RCC 7860 (cell line): ENCODE measurements at regions not wholly inside any gene's neighbourhood (a gene's known extent, or its start where the extent isn't known, plus 50 kb on each side); places are given as distances from the start of the nearest gene placed in this dataset.
"Not testable (repeated sequence)": the region's sequence is repeated elsewhere in the genome, so short reads cannot be mapped to it uniquely, and the experiment has no call there.

Source experiments
- DNase-seq: peaks from one replicate; pipeline ENCODE4 v3.0.0-alpha.2; 2015; ENCODE audit warnings: low spot score
- FAIRE-seq: peaks from 2 replicates; lab custom pipeline; 2012; peaks lifted over from hg19 to GRCh38; lab: Jason Lieb, UNC

- FAIRE-seq, result no peak
- DNase-seq, result no peak
These were observed 1227.1 kb upstream of the CELF4 start for GRCh38 chr18:38792731-38793130.

DNA sequence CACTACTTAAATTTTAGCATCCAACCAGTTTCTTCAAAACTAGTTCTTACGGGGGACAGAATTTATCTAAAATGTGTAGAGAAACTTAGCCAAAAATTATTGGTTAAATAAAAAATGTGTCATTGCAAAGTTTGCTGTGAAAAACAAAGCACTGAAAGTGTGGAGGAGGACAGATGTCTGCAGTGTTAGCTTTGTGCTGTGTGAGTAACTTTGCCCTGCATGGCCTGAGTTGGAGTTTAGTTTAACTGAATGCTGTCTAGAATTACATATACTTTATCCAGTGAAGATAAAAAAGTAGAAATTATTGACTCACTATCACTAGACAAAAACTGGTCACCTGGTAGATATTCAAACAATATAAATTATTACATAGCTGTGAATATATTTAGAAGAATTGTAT, 1225.2 kb upstream of the CELF4 start:
- DNase-seq (no peak), FAIRE-seq (no peak)

DNA sequence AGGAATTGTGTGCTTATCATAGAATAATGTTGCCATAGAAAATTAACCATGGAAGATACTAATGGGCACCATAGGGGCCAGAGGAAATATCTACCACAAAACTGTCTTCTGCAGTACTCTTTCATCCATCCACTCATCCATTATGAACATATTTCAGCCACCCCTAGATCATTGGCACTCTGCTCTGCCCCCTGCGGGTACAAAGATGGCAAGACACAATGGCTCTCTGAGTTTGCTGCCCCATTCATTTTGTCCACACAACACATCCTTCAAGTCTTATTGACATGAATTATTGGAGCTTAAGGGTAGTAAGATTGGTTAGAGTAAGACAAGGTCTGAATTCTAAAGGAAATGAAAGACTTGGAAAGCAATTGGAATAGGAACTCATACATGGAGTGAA, 1224.7 kb upstream of the CELF4 start:
- DNase-seq, result no peak
- no peak for FAIRE-seq

DNA sequence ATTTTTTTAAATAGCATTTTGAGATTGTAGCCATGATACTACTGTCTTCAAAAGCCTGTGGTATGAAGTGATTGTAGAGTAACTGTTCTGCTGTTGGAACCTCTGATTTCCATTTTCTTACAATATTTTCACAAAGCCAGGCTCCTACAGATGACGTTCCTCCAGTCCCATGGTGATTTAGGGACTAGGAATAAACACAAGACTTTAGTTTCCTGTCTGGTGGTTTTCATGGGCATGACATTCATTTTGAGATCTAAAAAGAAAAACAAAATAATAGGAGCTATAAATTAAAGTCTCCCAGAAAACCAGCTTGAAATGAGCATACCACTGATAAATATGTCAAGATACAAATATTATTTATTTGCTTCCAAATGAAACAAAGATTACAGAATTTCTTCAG, 1223.5 kb upstream of the CELF4 start:
- FAIRE-seq (no peak), DNase-seq (no peak)

- no peak for DNase-seq
- no peak for FAIRE-seq
These were observed 1221.3 kb upstream of the CELF4 start for GRCh38 chr18:38786906-38787305.

- not testable (repeated sequence) for DNase-seq, FAIRE-seq
These were observed 1206.0 kb upstream of the CELF4 start for GRCh38 chr18:38771620-38772019.

GRCh38 chr18:38768504-38768903, 1202.9 kb upstream of the CELF4 start:
- DNase-seq (no peak), FAIRE-seq (no peak)

DNA sequence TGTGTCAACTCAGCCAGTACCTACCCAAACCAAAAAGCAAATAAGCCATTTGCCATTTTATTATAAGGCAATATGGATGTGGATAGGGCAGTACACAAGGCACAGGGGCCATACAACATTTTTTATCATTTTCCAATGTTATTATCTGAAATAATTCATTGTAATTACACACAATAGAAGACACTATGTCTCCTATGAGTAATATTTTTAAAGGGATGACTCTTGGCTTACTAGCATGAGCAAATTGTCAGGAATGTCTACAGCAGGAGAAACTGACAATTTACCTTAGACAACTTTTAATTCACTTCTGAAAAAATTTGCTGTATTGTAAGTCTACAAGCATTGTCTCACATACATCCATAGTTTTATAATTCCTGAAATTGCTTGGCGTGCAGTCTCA, 1193.9 kb upstream of the CELF4 start:
- FAIRE-seq (no peak), DNase-seq (no peak)

- FAIRE-seq (no peak), DNase-seq (no peak)
These were observed 1190.8 kb upstream of the CELF4 start for GRCh38 chr18:38756436-38756835.

DNA sequence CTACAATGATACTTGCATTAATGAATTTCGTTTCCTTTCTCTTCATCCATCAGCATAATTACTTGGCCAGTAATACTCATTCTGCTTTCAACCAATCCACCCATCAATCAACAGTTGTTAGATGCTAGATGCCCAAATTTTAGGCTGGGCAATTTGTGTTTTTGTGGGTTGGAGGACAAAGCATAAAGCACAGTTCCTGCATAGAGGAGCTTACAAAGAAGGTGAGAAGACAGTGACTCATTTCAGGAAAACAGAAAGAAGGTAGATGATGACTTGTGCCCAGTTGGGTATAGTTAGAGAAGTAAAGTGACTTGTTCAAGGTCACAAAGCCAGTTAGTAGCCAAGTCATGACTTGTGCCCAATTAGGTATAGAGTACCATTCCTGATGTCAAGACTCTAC, 1186.8 kb upstream of the CELF4 start:
- DNase-seq, result no peak
- no peak for FAIRE-seq

DNA sequence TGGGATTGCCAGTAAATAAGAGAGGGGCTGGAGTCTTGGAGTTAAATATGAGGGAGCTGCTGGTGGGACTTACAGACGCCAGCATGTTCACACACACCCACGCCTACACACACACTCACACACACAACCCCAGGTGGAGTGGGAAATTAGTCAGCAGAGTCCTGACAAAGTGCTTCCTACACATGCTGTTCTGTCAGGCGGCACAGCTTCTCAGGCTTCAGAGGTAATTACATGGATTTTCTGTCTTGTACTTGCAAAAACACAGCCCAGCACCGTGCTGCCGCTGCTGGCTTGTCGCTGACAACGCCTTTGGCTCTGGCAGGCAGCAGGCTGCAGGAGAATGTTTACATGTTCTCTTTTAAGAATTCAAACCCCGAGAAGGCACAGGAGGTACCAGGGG, 1186.3 kb upstream of the CELF4 start:
- DNase-seq (no peak), FAIRE-seq (no peak)

DNA sequence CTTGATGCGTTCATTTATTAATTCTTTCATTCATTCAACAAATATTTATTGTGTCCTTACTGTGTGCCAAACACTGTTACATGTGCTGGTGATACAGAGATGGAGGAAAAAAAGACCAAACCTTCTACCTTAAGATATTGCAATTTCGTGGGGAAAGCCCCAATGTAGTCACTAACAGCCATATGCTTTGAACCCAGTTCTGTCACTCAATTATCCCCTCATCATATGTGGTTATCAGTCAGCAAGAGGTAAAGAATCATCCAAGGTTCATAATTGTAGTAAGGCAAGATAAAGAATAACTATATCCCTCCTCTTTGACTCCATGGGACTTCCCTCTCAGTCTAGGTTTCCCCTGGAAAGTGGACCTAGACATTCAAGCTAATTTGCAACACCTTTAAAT, 1185.6 kb upstream of the CELF4 start:
- no peak for DNase-seq
- no peak for FAIRE-seq

DNA sequence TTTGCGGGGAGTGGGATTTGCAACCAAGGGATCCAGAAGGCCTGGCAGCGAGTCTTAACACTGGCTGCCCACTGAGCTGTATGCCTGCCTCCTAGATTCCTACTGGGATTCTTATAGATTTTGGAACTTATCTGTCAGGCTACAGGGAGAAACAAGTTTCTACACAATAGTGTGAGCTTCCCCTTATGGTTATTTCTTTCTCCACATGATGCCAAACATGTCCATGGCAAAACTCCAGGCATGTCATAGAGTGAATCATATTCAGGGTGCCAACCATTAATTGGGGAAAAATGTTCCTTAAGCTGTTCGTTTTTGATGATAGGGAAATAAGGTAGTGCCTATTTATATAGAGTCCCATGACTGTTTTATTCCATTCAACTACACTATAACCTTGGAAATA, 1185.2 kb upstream of the CELF4 start:
- FAIRE-seq (no peak), DNase-seq (no peak)

- DNase-seq (no peak), FAIRE-seq (no peak)
These were observed 1181.6 kb upstream of the CELF4 start for GRCh38 chr18:38747153-38747552.

GRCh38 chr18:38720181-38720580, 1154.6 kb upstream of the CELF4 start:
- not testable (repeated sequence) for FAIRE-seq

DNA sequence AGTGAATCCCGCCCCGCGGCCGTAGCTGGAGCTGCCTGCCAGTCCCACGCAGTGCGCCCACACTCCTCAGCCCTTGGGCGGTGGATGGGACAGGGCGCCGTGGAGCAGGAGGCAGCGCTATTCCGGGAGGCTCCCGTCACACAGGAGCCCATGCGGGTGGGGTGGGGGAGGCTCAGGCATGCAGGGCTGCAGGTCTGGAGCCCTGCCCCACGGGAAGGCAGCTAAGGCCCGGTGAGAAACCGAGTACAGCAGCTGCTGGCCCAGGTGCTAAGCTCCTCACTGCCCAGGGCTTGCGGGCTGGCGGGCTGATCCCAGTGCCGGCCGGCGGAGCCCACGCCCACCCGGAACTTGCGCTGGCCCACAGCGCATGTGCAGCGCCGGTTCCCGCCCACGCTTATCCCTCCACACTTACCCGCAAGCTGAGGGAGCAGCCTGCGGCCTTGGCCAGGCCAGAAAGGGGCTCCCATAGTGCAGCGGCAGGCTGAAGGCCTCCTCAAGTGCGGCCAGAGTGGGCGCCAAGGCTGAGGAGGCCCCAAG, 1152.8 kb upstream of the CELF4 start:
- FAIRE-seq, result no peak
- no peak for DNase-seq

More at GRCh38 chr18:38720181-38720580, 1154.6 kb upstream of the CELF4 start:
- not testable (repeated sequence) for DNase-seq

- DNase-seq, result no peak
- FAIRE-seq, result no peak
These were observed 1143.5 kb upstream of the CELF4 start for GRCh38 chr18:38709122-38709521.

GRCh38 chr18:38706373-38706772, 1140.8 kb upstream of the CELF4 start:
- DNase-seq (no peak), FAIRE-seq (no peak)

DNA sequence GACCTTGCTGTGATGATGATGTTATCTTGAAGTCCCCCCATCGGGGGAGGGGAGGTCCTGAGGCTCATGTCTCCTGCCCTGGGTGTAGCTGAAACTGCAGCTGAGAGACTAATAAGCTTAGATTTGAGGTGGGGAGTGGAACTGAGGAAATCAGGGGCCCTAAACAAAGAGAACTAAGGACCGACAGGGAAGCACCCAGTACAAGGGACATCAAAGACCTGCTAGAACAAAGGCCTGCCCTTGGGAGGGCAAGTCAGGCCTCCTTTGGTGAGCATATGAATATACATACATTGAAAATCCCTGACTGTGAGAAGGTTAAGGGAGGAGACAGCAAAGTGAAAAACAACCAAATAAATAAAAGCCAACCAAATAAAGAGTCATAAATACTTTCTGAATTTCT, 1132.5 kb upstream of the CELF4 start:
- FAIRE-seq, result no peak
- DNase-seq, result no peak

DNA sequence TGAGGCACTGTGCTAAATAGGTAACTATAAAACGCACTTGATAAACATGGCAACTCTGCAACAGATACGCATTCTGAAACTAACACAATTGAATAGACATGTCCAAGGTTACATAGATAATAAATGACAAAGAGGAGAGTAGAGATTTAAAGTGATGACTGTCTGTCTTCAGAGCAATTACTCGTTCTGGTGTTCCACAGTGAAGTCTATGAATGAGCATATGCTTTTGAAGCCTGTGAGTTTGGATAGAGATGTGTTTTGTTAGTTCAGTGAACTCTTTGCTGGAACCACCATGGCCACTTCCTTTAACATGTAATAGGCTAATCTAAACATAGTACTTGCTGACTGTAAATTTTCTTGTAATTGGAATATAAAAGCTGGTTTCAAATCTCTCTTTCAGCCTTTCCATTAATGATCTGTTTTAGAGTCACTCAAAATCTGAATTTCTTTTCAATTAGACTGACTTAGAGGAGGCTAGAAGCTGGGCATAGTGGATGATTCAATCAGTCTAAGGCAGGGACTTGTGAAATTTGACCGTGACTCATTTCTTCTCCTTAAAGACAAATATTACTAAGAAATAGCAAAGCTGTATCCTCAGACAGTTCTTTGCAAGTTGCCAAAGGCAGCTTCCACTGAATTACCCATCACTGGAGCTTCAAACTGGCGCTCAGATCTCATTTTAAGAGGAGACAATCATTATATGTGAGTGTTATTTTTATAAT, 1130.1 kb upstream of the CELF4 start:
- no peak for DNase-seq
- FAIRE-seq, result no peak

DNA sequence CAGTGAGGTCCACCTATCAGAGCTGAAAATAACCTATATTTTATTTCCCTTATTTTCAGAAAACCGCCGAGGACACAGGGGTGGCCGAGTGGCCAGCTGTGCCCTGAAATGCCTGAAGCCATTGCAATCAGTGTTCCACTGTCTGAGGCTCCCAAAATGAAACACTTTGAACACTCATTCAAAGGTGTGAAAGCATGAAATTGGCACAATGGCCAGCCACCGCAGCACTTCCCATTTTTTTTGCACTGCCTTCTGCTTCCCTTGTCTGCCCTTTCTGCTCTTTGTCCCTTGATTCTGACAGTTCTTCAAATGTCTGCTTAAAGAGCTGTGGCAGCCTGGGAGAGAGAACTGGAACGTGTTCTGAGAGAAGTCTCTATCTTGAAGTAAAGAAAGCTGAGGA, 1127.5 kb upstream of the CELF4 start:
- FAIRE-seq (no peak), DNase-seq (no peak)

DNA sequence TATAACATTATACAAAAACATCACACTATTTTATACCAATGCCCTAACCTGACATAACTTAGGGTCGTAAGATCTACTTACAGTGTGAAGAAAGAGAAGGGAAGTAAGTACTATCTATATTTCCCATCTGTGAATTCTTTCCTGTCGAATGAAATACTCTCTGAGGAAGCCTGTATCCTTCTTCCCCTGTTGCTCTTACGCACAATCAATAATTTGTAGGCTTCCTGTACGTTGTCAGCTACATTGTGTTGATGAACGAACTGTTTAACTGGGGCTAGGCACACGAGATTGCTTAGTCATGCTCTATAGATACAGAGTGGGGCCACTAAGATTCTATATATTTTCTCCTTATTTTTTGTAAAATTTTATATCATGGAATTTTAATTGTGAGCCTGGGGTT, 1125.0 kb upstream of the CELF4 start:
- FAIRE-seq, result no peak

GRCh38 chr18:38688416-38688815, 1122.8 kb upstream of the CELF4 start:
- FAIRE-seq (no peak), DNase-seq (no peak)

More for the DNA sequence above, 1125.0 kb upstream of the CELF4 start:
- DNase-seq, result no peak
